GM21447 (cell line): ENCODE measurements at regions not wholly inside any gene's neighbourhood (a gene's known extent, or its start where the extent isn't known, plus 50 kb on each side); places are given as distances from the start of the nearest gene placed in this dataset.

Experiments used
- ATAC-seq: cut with Tn5 transposase; IDR thresholded peaks from one replicate; pipeline ENCODE4 v1.9.1; 2021; ENCODE audit not compliant: unreplicated experiment

DNA sequence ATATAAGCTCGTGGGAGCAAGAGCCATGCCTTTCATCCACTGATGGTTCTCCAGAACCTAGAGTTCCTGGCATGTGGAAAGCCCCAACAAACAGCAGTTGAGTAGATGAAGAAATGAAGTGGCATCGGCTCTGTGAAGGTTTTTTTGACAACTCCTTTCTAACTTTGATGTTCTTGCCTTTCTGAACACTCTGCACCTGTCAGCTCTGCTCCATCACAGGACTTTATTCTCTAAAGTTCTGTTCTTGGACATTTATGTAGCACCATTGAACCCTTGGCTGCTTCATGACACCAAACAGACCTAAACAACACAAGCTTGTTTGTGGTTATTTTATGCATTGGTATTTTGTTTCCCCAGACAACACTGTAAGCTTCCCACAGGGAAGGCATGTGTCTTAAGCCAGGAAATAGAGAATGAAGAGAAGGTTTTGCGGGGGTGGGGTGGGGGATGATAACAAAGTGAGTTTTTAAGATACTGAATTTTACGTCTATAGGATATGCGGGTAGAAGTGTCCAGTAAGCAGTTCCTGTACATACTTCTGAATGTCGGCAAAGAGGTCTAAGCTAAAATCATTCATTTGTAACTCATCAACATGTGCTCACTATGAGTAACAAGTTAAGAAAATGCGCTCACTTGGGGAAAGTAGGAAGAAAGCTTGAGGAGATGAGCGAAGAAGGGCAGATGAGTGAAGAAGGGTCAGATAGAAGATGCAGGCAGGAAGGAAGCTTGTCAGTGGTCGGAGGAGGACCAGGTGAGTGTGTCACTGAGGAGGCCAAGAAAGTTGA lies 146.0 kb upstream of the PLEKHG7 start:
- no peak for ATAC-seq

DNA sequence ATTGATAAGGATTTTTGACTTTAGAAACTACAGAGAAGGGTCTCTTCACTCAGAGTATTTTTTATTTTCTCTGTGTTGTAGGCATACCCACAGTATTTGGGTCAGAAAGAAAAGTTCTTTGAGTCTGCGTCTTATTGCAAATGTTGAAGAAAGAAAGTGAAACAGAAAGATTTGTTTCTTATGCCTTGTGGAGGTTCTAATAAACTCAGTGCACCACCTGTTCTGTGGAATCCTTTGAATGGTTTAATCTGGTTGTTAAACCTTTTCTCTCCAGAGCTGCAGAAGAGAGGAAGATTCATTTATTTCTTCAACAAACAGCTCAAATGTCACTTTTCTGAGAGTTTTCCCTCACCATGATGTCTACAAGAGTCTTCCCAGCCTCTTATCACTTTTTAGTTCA lies 146.6 kb upstream of the PLEKHG7 start:
- peak; percentile 32 for ATAC-seq

DNA sequence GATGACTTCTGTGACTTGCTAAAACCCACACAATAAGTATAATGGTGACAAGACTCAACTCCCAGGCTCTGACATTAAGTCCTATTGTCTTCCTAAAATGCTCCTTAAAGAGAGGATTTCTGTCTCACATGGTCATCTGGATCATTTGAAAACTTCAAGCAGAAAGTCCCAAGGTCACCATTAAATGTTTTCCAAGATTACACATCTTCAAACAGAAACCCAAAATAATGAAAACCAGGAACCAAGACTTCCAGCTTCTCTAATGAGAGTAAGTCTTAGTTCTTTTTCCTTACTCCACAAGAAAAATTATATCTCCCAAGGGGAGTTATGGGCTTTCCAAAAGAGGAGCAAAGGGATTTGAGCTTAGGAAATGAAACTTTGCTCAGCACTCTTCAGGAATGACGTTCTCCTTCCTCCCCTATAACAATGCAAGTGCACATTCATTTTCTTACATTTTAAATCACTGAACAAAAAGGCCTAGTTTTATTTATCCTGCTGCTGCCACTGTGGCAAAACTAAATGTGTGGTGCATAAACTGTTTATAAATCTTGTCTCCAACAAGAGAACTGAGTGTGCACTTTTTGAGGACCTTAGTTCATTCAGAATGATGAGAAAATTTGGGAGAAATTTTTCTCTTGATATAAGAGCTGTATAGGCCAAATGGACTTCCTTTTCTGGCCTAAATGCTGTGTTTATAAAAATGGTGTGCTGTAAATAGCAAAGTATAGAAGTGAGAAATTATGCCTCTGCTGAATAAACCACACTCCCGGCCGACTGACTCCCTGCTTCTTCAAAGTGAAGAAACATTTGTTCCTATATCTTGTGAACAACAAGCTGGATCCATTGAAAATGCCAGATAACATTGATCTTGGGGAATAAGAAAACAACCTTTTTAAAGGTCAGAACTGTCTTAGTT lies 148.4 kb upstream of the PLEKHG7 start:
- ATAC-seq: no peak

DNA sequence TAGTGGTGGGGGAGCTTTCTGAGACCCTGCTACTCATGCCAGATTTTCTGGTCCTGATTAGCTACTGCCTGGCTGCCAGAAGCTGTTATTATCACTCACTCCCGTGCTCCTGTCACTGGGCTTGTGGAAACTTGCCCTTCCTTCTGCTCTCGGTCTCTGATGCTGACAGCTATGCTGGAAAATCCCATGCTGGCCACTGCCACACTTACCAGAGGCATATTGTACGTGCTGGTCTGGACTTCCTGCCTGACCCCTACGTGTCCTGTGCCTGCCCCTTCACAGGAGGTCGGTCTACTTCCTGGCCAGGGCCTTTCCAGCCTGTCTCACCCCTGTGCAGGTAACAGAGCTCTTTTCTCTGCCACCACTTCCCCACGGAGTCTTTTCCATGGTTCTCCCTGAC lies 149.4 kb upstream of the PLEKHG7 start:
- ATAC-seq: no peak

DNA sequence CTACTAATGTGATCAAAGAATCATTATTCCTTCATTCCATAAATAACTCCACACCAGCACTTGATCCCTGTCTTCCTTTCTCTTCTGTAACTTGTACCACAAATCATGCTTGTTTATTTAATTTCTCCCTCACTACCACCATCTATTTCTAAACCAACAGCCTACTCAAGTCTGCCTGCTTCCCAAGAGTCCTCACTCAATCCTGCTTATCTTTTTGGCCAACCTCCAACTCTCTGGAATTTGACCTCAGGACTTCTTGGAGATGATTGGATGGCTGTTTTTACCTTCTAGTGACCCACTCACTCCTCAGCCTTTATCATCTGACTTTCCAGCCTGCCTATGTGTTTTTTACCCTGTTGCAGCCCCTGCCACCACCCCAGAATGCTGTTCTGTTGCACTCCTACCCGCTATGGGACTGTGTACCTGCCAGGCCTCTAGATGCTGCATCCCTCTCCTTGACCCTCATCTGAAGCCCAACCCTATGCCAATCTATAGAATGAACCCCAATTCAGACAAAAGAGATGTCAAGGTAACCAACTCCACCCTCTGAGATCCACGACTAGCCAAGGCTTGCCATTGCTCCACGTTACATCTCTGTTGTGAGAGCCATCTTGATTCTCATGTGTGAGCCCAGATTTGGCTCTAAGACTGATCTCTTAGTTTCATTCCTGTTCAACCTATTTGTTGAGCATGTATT lies 150.2 kb upstream of the PLEKHG7 start:
- no peak for ATAC-seq

DNA sequence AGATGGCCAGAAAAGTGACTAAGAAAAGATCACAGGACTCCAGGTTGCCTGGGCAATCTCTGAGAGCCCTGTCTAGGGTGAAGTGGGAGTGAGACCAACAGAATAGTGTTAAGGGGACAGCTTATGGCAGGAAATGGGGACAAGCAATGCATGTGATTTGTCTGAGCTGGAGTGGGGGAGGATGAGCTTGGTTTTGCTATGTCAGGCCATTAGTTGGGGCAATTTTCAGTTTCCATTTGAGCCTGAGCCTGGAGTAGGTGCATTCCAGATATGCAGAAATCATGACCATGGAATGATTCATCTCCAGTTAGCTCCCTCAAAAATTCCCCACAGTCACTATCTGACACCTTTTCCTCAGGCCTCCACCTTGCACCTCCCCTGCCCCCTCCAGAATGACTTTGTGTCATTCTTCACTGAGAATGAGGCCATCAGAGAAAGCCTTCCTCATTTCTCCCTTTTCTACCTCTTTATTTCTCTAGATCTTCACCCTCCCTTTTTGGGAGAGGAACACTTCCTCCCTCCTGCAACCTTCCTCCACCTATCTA lies 150.9 kb upstream of the PLEKHG7 start:
- ATAC-seq: peak; percentile 70

DNA sequence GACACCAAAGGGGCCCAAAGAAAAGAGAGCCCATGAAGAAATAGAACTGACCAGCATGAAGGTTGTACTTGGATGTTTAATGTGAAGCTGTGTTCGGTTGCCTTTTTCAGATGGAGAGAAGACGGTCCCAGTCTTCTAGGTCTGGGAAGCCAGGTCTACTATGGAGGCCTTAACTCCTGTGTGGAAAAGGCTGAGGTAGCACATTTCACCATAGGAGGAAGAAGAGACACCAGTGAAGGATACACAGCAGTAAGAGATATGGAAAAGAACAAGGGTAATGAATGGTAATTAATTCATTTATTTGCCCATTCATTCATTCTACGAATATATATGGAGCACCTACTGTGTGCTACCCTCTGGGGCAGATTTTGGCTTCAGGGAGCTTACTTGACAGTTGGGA lies 151.6 kb upstream of the PLEKHG7 start:
- ATAC-seq: no peak

DNA sequence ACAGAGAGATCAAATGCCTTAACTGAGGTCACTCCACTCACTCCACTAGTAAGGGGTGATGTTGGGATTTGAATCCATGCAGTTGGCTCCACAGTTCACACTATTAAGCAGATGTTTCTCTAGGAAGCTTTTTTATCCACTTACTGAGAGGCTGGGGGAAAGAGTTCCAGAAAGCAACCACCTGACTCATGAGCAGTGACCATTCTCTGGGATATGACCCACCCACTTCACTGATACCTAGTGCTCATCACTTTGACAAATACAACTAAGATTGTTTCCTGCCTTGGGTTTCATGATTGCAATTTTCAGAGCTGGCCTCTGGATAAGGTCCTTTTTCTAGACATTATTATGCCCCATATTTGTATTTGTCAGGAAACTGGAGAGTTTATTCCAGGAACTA lies 152.1 kb upstream of the PLEKHG7 start:
- no peak for ATAC-seq

DNA sequence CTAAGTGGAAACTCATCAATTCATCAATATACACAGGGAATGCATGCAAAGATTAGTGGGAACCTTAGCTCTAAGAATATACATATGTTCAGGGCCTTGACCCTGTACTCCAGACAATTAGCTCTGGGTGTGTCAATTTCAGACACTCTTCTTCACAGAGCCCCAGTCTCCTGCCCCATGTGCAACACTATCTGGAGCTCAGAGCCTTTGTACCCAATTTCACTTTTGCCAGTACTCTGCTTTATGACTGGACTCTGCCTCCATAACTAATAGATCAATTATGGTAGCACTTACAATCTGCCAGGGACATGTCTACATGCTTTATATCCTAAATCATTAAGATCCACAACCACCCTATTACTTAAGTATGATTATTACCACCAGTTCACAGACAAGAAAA lies 152.5 kb upstream of the PLEKHG7 start:
- no peak for ATAC-seq

DNA sequence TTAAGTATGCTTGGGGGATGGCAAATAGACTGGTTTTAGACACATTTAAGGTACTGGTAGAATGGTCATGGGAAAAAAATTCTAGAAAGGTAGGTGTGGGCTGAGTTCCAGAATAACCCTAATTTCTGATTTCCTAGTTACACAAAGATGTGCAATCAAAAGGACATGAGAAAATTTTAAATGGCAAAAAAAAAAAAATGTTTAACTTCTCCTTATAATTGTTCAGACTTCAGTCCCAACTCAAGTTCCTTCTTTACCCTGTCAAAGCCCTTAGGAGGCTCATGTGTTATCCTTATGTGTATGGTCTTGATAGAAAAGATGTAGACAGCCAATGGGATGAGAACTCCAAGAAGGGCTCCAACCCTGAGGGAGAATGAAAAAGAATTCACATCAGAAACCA lies 153.3 kb upstream of the PLEKHG7 start:
- no peak for ATAC-seq

DNA sequence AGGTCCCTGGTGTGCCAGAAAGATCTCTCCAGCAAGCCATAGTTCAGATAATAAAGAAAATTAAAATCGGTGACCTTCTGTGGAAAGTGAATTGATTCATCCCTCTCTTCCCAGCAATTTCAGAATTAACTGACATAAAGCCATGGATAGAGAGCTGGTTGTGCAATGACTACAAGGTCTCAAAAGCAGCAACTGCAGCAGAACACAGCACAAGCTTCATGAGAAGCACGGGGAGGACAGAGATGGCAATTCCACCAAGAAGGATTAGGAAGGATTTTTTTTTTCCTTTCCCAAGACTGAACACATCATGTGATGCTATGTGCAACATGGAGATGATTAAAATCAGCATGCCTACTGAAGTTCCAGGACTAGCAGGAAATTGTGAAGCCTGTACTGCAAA lies 154.9 kb upstream of the PLEKHG7 start:
- ATAC-seq: no peak

DNA sequence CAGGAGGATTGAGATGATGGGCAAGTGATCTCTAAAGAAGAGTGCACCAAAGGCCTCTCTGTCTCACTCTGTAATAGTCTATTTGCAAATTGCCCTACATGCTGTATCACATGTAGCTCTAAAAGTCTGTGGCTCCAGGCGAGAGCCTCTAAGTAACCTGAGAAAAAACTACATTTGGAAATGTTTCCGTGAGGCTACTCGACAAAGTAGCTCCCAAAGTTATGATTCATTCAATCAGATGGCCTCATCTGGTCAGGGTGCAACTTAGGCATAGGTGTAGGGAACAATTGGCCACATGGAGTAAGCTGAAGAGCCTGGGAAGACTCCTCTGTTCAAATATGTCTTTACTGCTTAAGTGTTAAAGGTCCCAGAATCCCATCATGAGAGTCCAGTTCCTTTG lies 155.4 kb upstream of the PLEKHG7 start:
- ATAC-seq: no peak

DNA sequence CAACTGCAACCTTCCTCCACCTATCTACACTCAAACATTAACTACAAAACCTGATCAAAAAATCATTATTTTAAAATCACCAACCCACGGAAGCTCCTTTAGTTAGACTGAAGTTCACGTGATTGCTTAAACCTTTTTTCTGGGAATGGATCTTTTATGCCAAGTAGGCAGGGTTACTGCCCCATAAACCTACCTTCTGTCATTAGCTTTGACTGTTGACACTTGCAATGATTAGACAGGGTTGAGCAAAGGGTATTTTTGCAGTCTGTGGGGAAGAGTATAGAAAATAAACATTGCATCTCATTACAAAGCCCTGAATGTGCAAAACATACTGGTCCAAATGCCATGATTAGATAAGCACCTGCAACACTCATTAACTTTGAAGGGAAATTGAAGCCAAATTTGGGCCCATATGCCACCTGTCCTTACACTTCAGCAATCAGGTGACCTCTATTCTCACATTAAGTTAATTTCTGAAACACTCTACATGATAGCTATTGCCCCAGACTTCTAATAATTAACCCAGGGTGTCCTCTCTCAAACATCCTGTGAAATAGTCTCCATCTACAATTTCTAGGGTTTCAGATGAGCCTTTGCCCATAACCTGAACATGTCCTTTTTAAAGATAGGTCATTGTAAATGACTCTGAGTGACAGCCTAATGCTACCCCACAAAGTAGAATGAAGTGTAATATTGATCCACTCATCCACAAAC lies 156.0 kb upstream of the PLEKHG7 start:
- ATAC-seq: peak; percentile 65

DNA sequence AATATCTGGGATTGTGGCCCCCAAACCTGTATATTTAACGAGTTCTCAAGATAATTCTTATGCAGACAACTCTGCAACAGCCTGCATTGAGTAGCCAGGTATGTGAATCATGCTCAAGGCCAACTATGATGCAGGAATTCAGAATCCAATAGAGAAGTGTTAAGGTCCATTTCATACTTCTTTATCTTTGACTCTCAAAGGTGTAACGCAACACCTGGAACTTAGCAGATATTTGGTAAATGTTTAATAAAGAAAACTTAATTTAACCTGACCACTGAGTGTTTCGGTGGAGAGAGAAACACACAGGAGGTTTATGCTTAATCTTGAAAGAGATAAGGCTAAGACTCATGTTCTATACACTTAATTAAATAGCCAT lies 156.5 kb upstream of the PLEKHG7 start:
- no peak for ATAC-seq

DNA sequence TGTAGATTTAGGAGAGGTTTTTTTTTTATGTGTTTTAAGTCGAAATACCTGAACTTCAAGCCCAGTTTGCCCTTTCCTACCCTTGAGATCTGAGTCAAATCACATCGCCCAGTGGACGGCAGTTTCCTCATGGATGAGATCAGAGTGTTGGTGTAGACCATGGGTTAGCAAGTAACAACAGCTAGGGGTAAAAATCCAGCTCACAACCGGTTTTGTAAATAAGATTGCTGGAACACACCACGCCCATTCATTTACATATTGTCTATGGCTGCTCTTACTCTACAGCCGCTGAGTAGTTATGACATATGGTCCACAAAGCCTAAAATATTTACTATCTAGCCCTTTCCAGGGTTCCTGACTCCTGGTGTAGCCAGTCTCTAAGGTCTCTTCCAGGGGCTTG lies 158.5 kb upstream of the PLEKHG7 start:
- no peak for ATAC-seq

DNA sequence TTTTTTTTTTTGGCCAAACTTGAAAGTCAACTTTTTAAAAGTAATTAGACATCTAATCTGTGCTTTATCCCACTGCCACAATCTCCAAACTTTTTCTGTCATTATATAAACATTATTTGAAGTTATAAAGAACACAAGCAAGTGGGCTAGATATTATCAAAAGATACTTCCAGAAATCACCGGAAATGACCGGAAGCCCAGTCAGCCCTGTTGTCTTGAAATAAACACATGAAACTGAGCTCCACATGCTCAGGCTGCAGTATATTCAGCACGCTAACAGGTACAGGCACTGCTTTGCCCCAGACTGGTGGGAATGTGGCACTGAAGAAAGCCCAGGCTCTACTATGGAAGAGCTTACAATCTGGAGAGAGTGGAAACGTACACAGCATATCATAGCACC lies 158.9 kb upstream of the PLEKHG7 start:
- ATAC-seq: no peak

DNA sequence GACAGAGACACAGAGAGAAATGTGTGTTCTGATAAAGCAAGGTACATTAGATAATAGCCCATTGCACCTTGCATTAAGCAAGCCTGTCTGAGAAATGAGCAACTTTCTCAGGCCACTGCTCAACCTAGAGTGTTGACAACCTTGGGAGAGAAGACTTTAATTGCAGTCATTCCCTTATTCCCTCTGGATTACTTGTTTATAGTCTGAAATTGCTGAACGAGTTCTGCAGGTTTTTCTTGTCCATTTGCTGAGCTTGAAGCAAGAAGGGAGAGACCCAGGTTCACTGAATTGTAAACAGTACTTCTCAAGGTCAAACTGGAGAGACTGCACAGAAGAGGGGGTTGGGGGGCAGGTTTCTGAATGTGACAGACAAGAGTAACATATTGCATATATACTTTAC lies 159.4 kb upstream of the PLEKHG7 start:
- no peak for ATAC-seq

DNA sequence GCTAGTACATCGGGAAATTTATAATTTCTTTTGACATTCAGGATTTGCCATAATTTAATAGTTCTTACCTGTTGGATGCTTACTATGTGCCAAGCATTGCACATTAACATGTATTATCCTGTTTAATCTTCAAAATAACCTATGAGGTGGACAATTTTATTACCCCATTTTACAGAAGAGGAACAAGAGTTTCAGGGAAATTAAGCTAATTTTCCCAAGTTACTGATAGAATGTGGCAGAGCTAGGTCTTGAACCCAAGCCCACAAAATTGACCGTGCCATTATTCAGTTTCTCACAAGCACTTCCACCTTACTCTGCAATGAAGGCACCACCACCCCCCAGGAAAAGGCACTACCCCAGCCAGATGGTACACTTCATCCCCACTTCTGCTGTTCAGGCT lies 161.1 kb upstream of the PLEKHG7 start:
- no peak for ATAC-seq

DNA sequence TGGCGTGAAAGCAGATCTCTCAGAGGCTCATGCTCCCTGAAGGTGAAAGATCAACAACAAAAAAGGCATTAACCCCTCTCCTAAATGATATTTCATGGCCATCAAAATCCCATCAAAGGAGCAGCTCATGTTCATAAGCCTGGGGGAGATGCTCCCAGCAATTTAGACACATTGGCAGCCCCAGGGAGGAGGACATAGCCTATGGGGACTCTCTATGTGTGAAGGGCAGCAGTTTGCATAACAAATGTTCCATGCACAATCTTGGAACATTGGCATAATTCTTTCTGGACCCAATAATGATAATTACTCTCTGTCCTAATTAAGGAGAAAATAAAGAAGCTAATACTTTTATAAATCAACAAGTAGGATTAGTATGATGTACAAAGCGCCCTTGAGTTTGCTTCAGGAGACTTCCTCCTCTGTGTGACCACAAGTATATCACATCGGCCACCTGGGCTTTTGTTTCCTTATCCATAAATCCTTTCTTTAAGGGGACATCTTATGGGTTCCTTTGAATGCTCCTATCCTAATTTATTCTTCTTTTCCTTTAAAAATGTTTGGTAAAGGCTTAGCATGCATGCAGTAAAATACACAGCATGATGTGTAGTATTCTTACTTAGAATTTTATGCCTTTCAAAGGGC lies 161.9 kb upstream of the PLEKHG7 start:
- ATAC-seq: no peak
